HG03469 (cell line): ENCODE measurements at regions not wholly inside any gene's neighbourhood (a gene's known extent, or its start where the extent isn't known, plus 50 kb on each side); places are given as distances from the start of the nearest gene placed in this dataset.

ENCODE experiments used
- ATAC-seq: cut with Tn5 transposase; IDR thresholded peaks from one replicate; pipeline ENCODE4 v1.9.1; 2021; ENCODE audit warnings: mild to moderate bottlenecking, moderate library complexity, moderate number of reproducible peaks; ENCODE audit not compliant: unreplicated experiment

- ATAC-seq: no peak
Observed at GRCh38 chr18:65326805-65327204, 424.0 kb upstream of the CDH7 start.

GRCh38 chr18:65322895-65323294 is 427.9 kb upstream of the CDH7 start:
- no peak for ATAC-seq

- ATAC-seq: no peak
Observed at GRCh38 chr18:65298422-65298821, 452.4 kb upstream of the CDH7 start.

- no peak for ATAC-seq
Observed at GRCh38 chr18:65288908-65289307, 461.9 kb upstream of the CDH7 start.

DNA sequence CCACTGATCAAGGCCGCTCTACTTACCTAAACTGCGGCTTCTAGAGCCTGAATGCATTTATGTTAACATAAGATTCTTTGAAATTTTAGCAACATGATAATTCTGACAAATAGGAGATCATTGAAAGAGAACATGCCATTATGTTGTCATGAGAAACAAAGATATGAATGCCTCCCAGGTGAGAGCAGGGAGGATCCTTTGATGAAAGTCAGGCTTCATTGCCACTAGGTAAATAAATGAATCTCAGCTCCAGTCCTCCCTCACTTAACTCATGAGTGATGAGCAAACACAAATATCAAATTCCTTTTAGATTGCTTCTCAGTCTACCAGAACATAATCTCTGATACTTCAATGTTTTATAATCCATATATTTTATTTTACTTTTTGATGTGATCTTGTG is 463.2 kb upstream of the CDH7 start:
- ATAC-seq: no peak

GRCh38 chr18:65282096-65282495 is 468.7 kb upstream of the CDH7 start:
- no peak for ATAC-seq

DNA sequence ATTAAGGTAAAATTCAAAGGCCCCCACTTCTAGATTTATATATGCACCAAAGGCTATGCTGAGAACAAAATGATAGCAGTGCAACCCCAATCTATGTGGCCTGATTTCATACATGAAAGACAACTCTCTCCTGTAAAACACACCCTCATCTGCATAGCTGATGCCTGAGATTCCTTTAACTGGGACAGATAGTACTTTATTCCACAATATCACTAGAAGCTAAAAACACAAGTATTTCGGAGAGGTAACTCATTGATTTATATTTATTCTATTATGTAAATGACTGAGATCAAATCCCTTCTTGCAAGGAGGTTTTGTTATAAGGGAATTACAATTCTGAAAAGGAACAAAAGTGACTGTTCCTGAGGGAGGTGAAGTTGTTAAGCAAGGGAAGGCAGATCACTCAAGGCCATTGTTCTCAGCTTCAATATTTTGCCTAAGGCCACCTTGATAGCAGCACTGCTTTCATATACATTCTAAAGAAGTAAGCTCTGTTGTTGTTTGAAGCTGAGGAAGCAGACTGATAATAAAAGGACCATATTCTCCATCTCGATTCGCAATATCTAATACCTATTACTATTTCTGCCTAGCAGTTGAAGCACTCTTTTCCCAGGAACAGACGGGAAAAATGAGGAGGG is 471.0 kb upstream of the CDH7 start:
- ATAC-seq: no peak

- no peak for ATAC-seq
Observed at GRCh38 chr18:65278939-65279667, 471.7 kb upstream of the CDH7 start.

DNA sequence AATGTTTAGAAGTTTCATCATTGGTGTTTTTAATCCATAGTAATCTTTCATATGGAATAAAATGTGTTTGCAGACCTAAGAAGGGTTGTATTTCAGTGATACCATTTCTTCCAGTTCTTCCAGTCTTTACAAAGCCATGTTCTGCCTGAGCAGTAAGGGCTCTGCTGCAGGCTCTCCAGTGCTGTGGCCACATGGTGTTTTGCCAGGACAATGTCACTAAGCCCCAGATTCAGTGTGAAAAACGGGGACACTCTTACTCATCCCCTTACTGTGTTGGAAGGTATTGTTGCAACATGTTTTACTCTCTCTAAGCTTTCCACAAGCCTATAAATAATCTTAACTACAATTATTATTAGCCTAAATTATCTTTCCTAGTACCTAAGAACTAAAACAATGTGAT is 481.4 kb upstream of the CDH7 start:
- no peak for ATAC-seq

DNA sequence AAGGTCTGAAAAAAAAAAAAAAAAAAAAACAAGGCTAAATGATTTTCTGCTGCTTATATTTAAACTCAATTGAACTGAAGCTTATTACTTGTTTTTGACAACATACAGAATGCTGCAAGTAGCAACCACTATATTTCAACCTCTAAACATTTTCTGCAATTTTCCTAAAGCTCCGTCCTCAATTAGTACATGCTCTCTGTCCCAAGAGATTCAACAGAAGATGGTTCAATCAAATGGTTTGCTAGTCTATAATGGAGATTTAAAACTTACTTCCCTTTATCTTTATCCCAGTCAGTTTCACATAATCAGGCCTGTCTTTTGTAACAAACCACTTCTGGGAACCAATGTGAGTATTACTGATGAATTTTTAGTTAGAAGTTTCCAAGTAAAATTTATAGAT is 485.1 kb upstream of the CDH7 start:
- ATAC-seq: no peak

DNA sequence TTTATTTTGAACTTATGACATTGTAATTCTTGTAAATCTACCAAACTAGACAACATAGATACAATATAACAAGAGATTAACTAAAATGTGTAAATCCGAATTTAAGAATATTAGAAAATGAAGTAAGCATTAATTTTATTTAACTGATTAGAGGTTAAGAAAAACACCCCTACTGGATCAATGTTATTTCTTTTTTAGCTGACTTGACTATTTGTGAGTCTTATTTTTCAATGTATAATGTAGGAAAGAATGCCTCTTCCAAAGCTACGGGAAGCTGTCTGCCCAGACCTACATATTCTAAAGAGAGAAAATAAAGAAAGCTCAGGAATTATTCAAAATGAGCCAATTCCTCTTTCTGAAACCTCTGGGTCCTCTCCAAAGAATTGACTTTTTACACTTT is 490.8 kb upstream of the CDH7 start:
- ATAC-seq: no peak

GRCh38 chr18:65259403-65259802 is 491.4 kb upstream of the CDH7 start:
- no peak for ATAC-seq

DNA sequence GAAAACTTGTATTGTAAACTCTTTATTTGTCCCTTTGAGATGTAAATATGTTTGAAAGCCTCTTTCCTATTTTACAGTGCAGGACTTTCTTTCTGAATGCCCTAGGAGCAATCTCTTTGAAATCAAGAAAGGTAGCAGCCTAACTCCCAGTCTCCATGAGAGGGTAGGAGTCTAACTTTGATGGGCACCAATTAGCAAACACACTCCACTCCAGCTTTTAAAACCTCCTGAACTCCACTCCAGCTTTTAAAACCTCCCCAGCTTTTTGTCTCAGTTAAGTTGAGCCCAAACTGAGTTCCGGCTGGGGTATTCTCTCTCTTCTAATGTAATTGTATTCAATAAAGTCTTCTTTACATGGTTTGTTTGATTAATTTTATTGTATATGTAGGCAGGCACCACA is 493.7 kb upstream of the CDH7 start:
- no peak for ATAC-seq

DNA sequence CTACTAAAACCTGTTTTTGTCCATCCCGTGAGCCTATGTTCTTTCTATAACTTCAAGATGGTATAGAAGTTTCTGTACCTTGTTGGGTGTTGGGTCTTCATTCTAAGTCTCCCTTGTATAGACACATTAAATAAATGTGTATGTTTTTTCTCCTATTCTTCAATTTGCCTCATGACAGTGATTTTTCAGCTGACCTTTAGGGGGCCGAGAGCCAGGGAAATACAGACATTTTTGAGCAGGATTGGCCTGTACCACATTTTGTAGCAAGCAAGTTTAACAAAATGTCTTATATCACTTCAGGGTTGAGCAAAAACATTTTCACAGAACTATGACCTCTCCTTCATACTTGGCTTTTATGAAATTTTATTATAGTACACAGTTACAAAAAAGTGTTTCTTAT is 495.4 kb upstream of the CDH7 start:
- ATAC-seq: no peak

- no peak for ATAC-seq
Observed at GRCh38 chr18:65239787-65240186, 511.0 kb upstream of the CDH7 start.

DNA sequence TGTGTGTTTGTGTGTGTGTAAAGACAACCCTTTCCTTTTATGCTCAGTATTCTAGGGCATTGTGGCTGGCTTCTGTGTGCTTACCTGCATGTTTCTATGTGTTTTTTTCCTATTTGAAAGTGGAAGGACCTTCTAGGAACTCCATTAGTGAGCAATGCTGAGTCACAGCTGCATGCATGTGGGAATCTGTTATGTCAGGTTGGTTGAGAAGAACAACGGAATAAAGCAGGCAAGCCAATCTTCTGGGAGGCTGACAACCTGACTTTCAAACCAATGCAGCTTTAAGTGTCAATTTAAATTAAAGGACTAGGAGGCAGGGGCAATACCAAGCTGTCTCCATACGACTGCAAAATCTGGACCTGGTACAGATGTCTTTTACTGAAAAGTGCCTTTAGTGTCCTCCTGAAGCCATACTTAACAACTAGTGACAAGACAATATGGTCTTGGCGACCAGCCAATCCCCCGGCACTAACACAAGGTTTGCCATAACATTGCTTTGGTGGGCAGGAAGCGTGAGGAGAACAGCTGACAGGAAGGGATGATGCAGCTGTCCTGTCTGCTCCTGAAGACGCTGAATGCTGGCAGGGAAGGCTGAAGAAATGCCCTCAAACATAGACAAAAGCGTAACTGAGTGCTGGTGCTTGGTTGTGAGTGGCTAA is 514.7 kb upstream of the CDH7 start:
- no peak for ATAC-seq

- no peak for ATAC-seq
Observed at GRCh38 chr18:65230311-65230710, 520.5 kb upstream of the CDH7 start.

DNA sequence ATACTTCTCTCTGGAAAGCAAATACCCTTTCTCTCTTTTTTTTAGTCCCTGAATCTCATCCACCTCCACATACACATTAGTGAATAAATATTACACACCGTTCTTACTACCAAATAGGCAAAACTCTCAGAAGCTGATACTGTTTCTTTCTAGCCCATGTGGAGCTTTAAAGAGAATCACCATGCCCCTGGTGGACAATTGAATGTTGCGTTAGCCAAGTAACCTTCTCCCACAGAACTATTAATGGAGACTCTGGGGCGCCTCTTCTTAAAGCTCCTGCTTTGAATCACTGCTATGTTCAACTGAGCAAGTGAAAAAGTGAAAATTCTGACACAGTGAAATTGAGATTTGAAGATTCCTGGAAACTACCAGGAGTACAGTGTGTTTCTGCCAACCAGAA is 522.8 kb upstream of the CDH7 start:
- no peak for ATAC-seq

- ATAC-seq: no peak
Observed at GRCh38 chr18:65221736-65222135, 529.1 kb upstream of the CDH7 start.

DNA sequence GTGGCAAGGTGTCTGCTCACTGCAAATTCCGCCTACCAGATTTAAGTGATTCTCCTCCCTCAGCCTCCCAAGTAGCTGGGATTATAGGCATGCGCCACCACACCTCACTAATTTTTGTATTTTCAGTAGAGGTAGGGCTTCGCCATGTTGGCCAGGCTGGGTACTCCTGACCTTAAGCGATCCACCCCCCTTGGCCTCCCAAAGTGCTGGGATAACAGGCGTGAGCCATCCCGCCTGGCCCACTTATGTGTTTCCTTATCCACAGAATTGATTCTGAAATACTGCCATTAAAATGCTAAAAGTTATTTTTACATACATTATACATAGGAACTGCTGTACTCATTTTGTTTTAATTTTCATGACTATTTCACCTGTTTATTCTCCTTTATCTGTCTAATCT is 529.7 kb upstream of the CDH7 start:
- no peak for ATAC-seq

GRCh38 chr18:65215865-65216466 is 534.8 kb upstream of the CDH7 start:
- no peak for ATAC-seq

DNA sequence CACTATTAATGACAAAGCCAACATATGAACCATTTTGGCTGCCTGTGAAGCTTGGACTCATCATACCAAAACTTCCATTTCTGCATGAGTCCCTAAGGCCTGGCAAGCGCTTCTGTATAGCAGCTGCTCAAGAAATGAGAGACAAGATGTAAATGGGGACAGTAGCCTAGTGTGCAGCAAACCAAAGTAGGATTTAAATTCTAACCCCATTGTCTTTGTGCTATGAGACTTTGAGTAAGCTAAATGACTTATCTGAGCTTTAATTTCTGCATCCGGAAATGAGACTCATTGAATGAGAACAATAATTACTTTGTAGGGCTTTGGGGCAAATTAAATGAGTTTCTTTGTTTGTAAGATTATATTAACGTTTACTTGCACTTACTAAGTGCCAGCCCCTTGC is 536.4 kb upstream of the CDH7 start:
- ATAC-seq: no peak
